H9 (cell line): ENCODE measurements at regions not wholly inside any gene's neighbourhood (a gene's known extent, or its start where the extent isn't known, plus 50 kb on each side); places are given as distances from the start of the nearest gene placed in this dataset.

Experiments
- DNase-seq: peaks from one replicate; pipeline ENCODE4 v3.0.0-alpha.2; 2017
- H2AFZ ChIP-seq: one replicate; pipeline ENCODE4 v1.6.1; 2013; ENCODE audit warnings: mild to moderate bottlenecking, low read length, control low read depth, moderate library complexity
- H2AK5ac ChIP-seq: 2 replicates; pipeline ENCODE4 v1.6.1; 2013; ENCODE audit warnings: low read length, control low read depth, mixed read lengths; ENCODE audit not compliant: insufficient read length
- H2BK120ac ChIP-seq: one replicate; pipeline ENCODE4 v1.6.1; 2013; ENCODE audit warnings: low read depth, mild to moderate bottlenecking, low read length, control low read depth, inconsistent platforms; ENCODE audit not compliant: poor library complexity, severe bottlenecking
- H2BK12ac ChIP-seq: 2 replicates; pipeline ENCODE4 v1.6.1; 2013; ENCODE audit warnings: low read length, control low read depth, mixed read lengths, low read depth; ENCODE audit not compliant: insufficient read length
- H2BK15ac ChIP-seq: 2 replicates; pipeline ENCODE4 v1.6.1; 2013; ENCODE audit warnings: low read depth, low read length, control low read depth
- H2BK20ac ChIP-seq: one replicate; pipeline ENCODE4 v1.6.1; 2013; ENCODE audit warnings: low read depth, mild to moderate bottlenecking, low read length, control low read depth, inconsistent platforms; ENCODE audit not compliant: poor library complexity, severe bottlenecking
- H2BK5ac ChIP-seq: 2 replicates; pipeline ENCODE4 v1.6.1; 2013; ENCODE audit warnings: low read length, control low read depth, mixed read lengths; ENCODE audit not compliant: insufficient read length
- H3K14ac ChIP-seq: 2 replicates; pipeline ENCODE4 v1.6.1; 2013; ENCODE audit warnings: low read length, control low read depth; ENCODE audit not compliant: insufficient read depth
- H3K18ac ChIP-seq: 2 replicates; pipeline ENCODE4 v1.6.1; 2013; ENCODE audit warnings: low read depth, mild to moderate bottlenecking, mixed read lengths, low read length, control low read depth; ENCODE audit not compliant: insufficient read length
- H3K23ac ChIP-seq: 2 replicates; pipeline ENCODE4 v1.6.1; 2013; ENCODE audit warnings: low read length, control low read depth, mixed read lengths, low read depth; ENCODE audit not compliant: insufficient read length
- H3K23me2 ChIP-seq: 2 replicates; pipeline ENCODE4 v1.6.1; 2013; ENCODE audit warnings: low read depth, mild to moderate bottlenecking, mixed read lengths, low read length, control low read depth; ENCODE audit not compliant: insufficient read length, poor library complexity, severe bottlenecking
- H3K27ac ChIP-seq: 2 replicates; pipeline ENCODE4 v1.5.1; 2013; ENCODE audit warnings: low read length, control low read depth, mixed read lengths, low read depth; ENCODE audit not compliant: insufficient read length
- H3K27me3 ChIP-seq: 2 replicates; pipeline ENCODE4 v1.6.1; 2013; ENCODE audit warnings: low read length, control low read depth, inconsistent platforms; ENCODE audit not compliant: insufficient read depth
- H3K4ac ChIP-seq: 2 replicates; pipeline ENCODE4 v1.6.1; 2013; ENCODE audit warnings: low read depth, mild to moderate bottlenecking, control low read depth, inconsistent platforms, low read length, moderate library complexity
- H3K4me1 ChIP-seq: 2 replicates; pipeline ENCODE4 v1.6.1; 2013; ENCODE audit warnings: low read length, control low read depth, inconsistent platforms; ENCODE audit not compliant: insufficient read depth
- H3K4me2 ChIP-seq: 2 replicates; pipeline ENCODE4 v1.6.1; 2013; ENCODE audit warnings: low read length, control low read depth, mixed read lengths; ENCODE audit not compliant: insufficient read length, insufficient read depth
- H3K56ac ChIP-seq: 2 replicates; pipeline ENCODE4 v1.6.1; 2013; ENCODE audit warnings: low read depth, mild to moderate bottlenecking, mixed read lengths, low read length, control low read depth; ENCODE audit not compliant: insufficient read length
- H3K79me1 ChIP-seq: 2 replicates; pipeline ENCODE4 v1.6.1; 2013; ENCODE audit warnings: low read depth, mild to moderate bottlenecking, moderate library complexity, low read length, control low read depth, inconsistent platforms; ENCODE audit not compliant: insufficient read depth, poor library complexity, severe bottlenecking
- H3K79me2 ChIP-seq: 2 replicates; pipeline ENCODE4 v1.6.1; 2013; ENCODE audit warnings: low read length, control low read depth, inconsistent platforms; ENCODE audit not compliant: insufficient read depth
- H3K9ac ChIP-seq: 2 replicates; pipeline ENCODE4 v1.6.1; 2013; ENCODE audit warnings: low read length, control low read depth, mixed read lengths; ENCODE audit not compliant: insufficient read length; ENCODE audit errors: extremely low read depth
- H3K9me3 ChIP-seq: one replicate; pipeline ENCODE4 v1.6.1; 2013; ENCODE audit warnings: low read depth, low read length, inconsistent platforms; ENCODE audit not compliant: control insufficient read depth
- H3T11ph ChIP-seq: one replicate; pipeline ENCODE4 v1.6.1; 2013; ENCODE audit warnings: mild to moderate bottlenecking, low read length, control low read depth, inconsistent platforms
- H4K20me1 ChIP-seq: one replicate; pipeline ENCODE4 v1.6.1; 2013; ENCODE audit not compliant: control insufficient read depth, insufficient read length, insufficient read depth
- H4K5ac ChIP-seq: 2 replicates; pipeline ENCODE4 v1.6.1; 2013; ENCODE audit warnings: low read depth, mild to moderate bottlenecking, mixed read lengths, low read length, control low read depth; ENCODE audit not compliant: insufficient read length
- H4K8ac ChIP-seq: replicated peaks from 2 replicates; pipeline ENCODE4 v1.6.1; 2013; ENCODE audit warnings: low read length, control low read depth, mixed read lengths, low read depth; ENCODE audit not compliant: insufficient read length
- H4K91ac ChIP-seq: 2 replicates; pipeline ENCODE4 v1.6.1; 2013; ENCODE audit warnings: low read depth, mild to moderate bottlenecking, moderate library complexity, mixed read lengths, low read length, control low read depth; ENCODE audit not compliant: insufficient read length
- H3K27ac Mint-ChIP-seq, 3 experiments: 2 replicates in 2 of 3; 3 replicates in 1 of 3; pipeline ENCODE4 v1.8.0; 2020 to 2021; ENCODE audit warnings: mixed read lengths in 3 of 3, mild to moderate bottlenecking in 1 of 3, moderate library complexity in 1 of 3
- H3K27me3 Mint-ChIP-seq: 2 replicates; pipeline ENCODE4 v1.8.0; 2021; ENCODE audit warnings: low read depth, mild to moderate bottlenecking, moderate library complexity, mixed read lengths
- H3K36me3 Mint-ChIP-seq, 3 experiments: 2 replicates in 2 of 3; 3 replicates in 1 of 3; pipeline ENCODE4 v1.8.0; 2020 to 2021; ENCODE audit warnings: low read depth in 3 of 3, mixed read lengths in 3 of 3; ENCODE audit not compliant: insufficient read depth in 1 of 3
- H3K4me1 Mint-ChIP-seq, 2 experiments: 2 replicates each; pipeline ENCODE4 v1.8.0; 2020; ENCODE audit warnings: mixed read lengths in 2 of 2
- H3K4me3 Mint-ChIP-seq, 2 experiments: 2 replicates in 1 of 2; 3 replicates in 1 of 2; pipeline ENCODE4 v1.8.0; 2020 to 2021; ENCODE audit warnings: mild to moderate bottlenecking in 2 of 2, mixed read lengths in 2 of 2, moderate library complexity in 1 of 2
- H3K9me3 Mint-ChIP-seq, 2 experiments: 2 replicates in 1 of 2; 3 replicates in 1 of 2; pipeline ENCODE4 v1.8.0; 2020; ENCODE audit warnings: mild to moderate bottlenecking in 2 of 2, mixed read lengths in 2 of 2, moderate library complexity in 1 of 2
- WGBS: extraction: QIAGEN DNeasy Blood & Tissue Kit; methylation state at CpG from one replicate; pipeline ENCODE4 v1.1.7; 2013; ENCODE audit warnings: missing lambda C conversion rate, low lambda C conversion rate, mixed read lengths; ENCODE audit not compliant: insufficient read length; ENCODE audit errors: extremely low coverage; 5-methylcytosine and 5-hydroxymethylcytosine counted together
- TF ChIP-seq, protein P1 (sequence below): fragments of 200-600 bp; sonication (generic); conservative IDR thresholded peaks from 3 replicates; pipeline ENCODE4 v1.8.0; 2021; ENCODE audit warnings: antibody characterized with exemption, mild to moderate bottlenecking

DNA sequence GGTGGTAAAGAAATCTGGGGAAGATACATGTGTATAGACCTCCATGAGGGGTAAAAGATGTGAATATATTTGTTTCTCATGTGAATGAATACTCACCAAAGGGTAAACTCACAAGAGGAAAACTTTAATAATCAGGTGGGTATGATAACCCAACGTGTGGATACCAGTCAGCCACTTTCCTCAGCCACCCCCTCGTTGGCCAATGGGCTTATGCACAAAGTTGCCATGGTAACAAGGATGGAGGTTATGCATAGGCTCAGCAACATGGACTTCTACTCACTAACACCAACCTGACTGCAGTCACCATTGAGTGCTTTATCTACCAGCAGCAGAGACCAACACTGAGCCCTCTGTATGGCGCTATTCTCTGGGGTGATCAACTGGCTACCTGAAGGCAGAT lies 424.4 kb downstream of the DUSP10 start:
- Histone ChIP-seq H3K4me2 (no peak overlapping the region), H2AFZ (no peak overlapping the region), H3K56ac (no peak overlapping the region), H3K79me2 (no peaks in the 10 kb centered on the region), H3K14ac (no peak overlapping the region), H3K79me1 (no peaks in the 10 kb centered on the region), H3K4me1 (no peaks in the 10 kb centered on the region), H3K27me3 (no peaks in the 10 kb centered on the region), H2BK15ac (no peak overlapping the region), H2AK5ac (no peak overlapping the region), H2BK12ac (no peak overlapping the region), H2BK120ac (no peak overlapping the region), H3K23me2 (no peaks in the 10 kb centered on the region), H4K8ac (no peak overlapping the region), H3K4ac (no peak overlapping the region), H3K27ac (no peak overlapping the region), H3K23ac (no peak overlapping the region), H3K18ac (no peak overlapping the region), H4K5ac (no peak overlapping the region), H3K9ac (no peak overlapping the region), H2BK20ac (no peak overlapping the region), H3K9me3 (no peaks in the 10 kb centered on the region), H3T11ph (no peak overlapping the region), H4K20me1 (no peaks in the 10 kb centered on the region), H4K91ac (no peak overlapping the region), H2BK5ac (no peak overlapping the region)
- WGBS, result no CpG with 5 or more reads among the region's 3 CpGs
- Mint-ChIP-seq H3K9me3 (no peaks in the 10 kb centered on the region), H3K36me3 (no peaks in the 10 kb centered on the region), H3K27ac (no peak overlapping the region), H3K4me1 (no peaks in the 10 kb centered on the region), H3K4me3 (no peak overlapping the region), H3K27me3 (no peaks in the 10 kb centered on the region)
- no peak for DNase-seq
- TF ChIP-seq, protein P1, sequence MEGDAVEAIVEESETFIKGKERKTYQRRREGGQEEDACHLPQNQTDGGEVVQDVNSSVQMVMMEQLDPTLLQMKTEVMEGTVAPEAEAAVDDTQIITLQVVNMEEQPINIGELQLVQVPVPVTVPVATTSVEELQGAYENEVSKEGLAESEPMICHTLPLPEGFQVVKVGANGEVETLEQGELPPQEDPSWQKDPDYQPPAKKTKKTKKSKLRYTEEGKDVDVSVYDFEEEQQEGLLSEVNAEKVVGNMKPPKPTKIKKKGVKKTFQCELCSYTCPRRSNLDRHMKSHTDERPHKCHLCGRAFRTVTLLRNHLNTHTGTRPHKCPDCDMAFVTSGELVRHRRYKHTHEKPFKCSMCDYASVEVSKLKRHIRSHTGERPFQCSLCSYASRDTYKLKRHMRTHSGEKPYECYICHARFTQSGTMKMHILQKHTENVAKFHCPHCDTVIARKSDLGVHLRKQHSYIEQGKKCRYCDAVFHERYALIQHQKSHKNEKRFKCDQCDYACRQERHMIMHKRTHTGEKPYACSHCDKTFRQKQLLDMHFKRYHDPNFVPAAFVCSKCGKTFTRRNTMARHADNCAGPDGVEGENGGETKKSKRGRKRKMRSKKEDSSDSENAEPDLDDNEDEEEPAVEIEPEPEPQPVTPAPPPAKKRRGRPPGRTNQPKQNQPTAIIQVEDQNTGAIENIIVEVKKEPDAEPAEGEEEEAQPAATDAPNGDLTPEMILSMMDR, result no peak
